ENCODE measurements at regions not wholly inside any gene's neighbourhood (a gene's known extent, or its start where the extent isn't known, plus 50 kb on each side); places are given as distances from the start of the nearest gene placed in this dataset.

GRCh38 chr9:108534741-108535140 lies 321.0 kb downstream of the ACTL7B start:
- H3K36me3 ChIP-seq: no peaks in the 10 kb centered on the region
- H3K27me3 ChIP-seq: no peaks in the 10 kb centered on the region
- no peak for TF ChIP-seq POLR2A (IDR thresholded peaks at IDR 0.05)
- DNase-seq: no peak
- H3K27ac ChIP-seq: no peak overlapping the region
- WGBS (ENCODE audit: insufficient coverage, low coverage, low lambda C conversion rate, missing lambda C conversion rate): 54% methylated on average over 2 of the region's 2 CpGs
- intact Hi-C loops (cut with DNase I): no loop called here
- H3K4me3 ChIP-seq: no peak overlapping the region
- no peak for ATAC-seq
- no peaks in the 10 kb centered on the region for H3K4me1 ChIP-seq
- no peaks in the 10 kb centered on the region for H3K9me3 ChIP-seq

GRCh38 chr9:108530141-108530540 lies 325.6 kb downstream of the ACTL7B start:
- intact Hi-C loops (cut with DNase I): no loop called here
- ATAC-seq (no peak), DNase-seq (no peak)
- Histone ChIP-seq H3K27me3 (no peaks in the 10 kb centered on the region), H3K27ac (no peak overlapping the region), H3K4me1 (no peaks in the 10 kb centered on the region), H3K36me3 (no peaks in the 10 kb centered on the region), H3K4me3 (no peak overlapping the region), H3K9me3 (no peaks in the 10 kb centered on the region)
- 100% methylated on average over 1 of the region's 29 CpGs for WGBS (ENCODE audit: insufficient coverage, low coverage, low lambda C conversion rate, missing lambda C conversion rate)
- TF ChIP-seq POLR2A (IDR thresholded peaks at IDR 0.05) (no peak), CTCF (IDR thresholded peaks at IDR 0.05) (no peak)

- Histone ChIP-seq H3K36me3 (no peaks in the 10 kb centered on the region), H3K4me3 (no peak overlapping the region), H3K9me3 (no peaks in the 10 kb centered on the region), H3K27ac (no peak overlapping the region), H3K27me3 (no peaks in the 10 kb centered on the region), H3K4me1 (no peaks in the 10 kb centered on the region)
- WGBS (ENCODE audit: insufficient coverage, low coverage, low lambda C conversion rate, missing lambda C conversion rate): 32% methylated on average over 4 of the region's 5 CpGs
- no peak for TF ChIP-seq POLR2A (IDR thresholded peaks at IDR 0.05)
- no peak for TF ChIP-seq CTCF (IDR thresholded peaks at IDR 0.05)
- intact Hi-C loops (cut with DNase I): loop anchor here in 1 of 2 donors (10.0 kb wide), 1 partner anchor 763 kb away; no protein-coding TSS in a partner anchor
- ATAC-seq: no peak
- DNase-seq: no peak
Observed at GRCh38 chr9:108528231-108528630, 327.6 kb downstream of the ACTL7B start.

- no peak for TF ChIP-seq CTCF (IDR thresholded peaks at IDR 0.05)
- no peak for TF ChIP-seq POLR2A (IDR thresholded peaks at IDR 0.05)
- DNase-seq: no peak
- Histone ChIP-seq H3K4me1 (no peaks in the 10 kb centered on the region), H3K9me3 (no peaks in the 10 kb centered on the region), H3K27ac (no peak overlapping the region), H3K4me3 (no peak overlapping the region), H3K27me3 (no peaks in the 10 kb centered on the region), H3K36me3 (no peaks in the 10 kb centered on the region)
- WGBS (ENCODE audit: insufficient coverage, low coverage, low lambda C conversion rate, missing lambda C conversion rate): 45% methylated on average over 1 of the region's 1 CpG
- ATAC-seq: no peak
- intact Hi-C loops (cut with DNase I): loop anchor here in 1 of 2 donors (10.0 kb wide), 1 partner anchor 762 kb away; no protein-coding TSS in a partner anchor
Observed at GRCh38 chr9:108526518-108526917, 329.3 kb downstream of the ACTL7B start.

GRCh38 chr9:108525186-108525585 lies 330.6 kb downstream of the ACTL7B start:
- no peak overlapping the region for H3K4me3 ChIP-seq
- ATAC-seq: no peak
- H3K27me3 ChIP-seq: no peaks in the 10 kb centered on the region
- intact Hi-C loops (cut with DNase I): loop anchor here in 1 of 2 donors (10.0 kb wide), 1 partner anchor 760 kb away; no protein-coding TSS in a partner anchor
- H3K9me3 ChIP-seq: no peaks in the 10 kb centered on the region
- no peaks in the 10 kb centered on the region for H3K36me3 ChIP-seq
- WGBS (ENCODE audit: insufficient coverage, low coverage, low lambda C conversion rate, missing lambda C conversion rate): 45% methylated on average over 4 of the region's 4 CpGs
- no peak for TF ChIP-seq POLR2A (IDR thresholded peaks at IDR 0.05)
- no peak for TF ChIP-seq CTCF (IDR thresholded peaks at IDR 0.05)
- DNase-seq: no peak
- H3K4me1 ChIP-seq: no peaks in the 10 kb centered on the region
- H3K27ac ChIP-seq: no peak overlapping the region

All from right lobe of liver (tissue), 6 donors.